Fibroblast of lung (primary cell): ENCODE measurements at regions not wholly inside any gene's neighbourhood (a gene's known extent, or its start where the extent isn't known, plus 50 kb on each side); places are given as distances from the start of the nearest gene placed in this dataset.

Experiments used
- DNase-seq, 2 donors: peaks; one replicate each; pipeline versions ENCODE4 v3.0.0 to v3.0.0-alpha.2; 2010; ENCODE audit warnings: low read depth in 2 of 2
- H2AFZ ChIP-seq: 2 replicates; pipeline ENCODE4 v1.5.1; 2012; ENCODE audit warnings: low read length, control low read depth, inconsistent platforms
- H3K27ac ChIP-seq: 2 replicates; pipeline ENCODE4 v1.5.1; 2011; ENCODE audit warnings: low read length, control low read depth; ENCODE audit not compliant: insufficient read depth
- H3K27me3 ChIP-seq: 2 replicates; pipeline ENCODE4 v1.5.1; 2011; ENCODE audit warnings: mild to moderate bottlenecking, low read length; ENCODE audit not compliant: control insufficient read depth, insufficient read depth
- H3K36me3 ChIP-seq: 2 replicates; pipeline ENCODE4 v1.5.1; 2011; ENCODE audit warnings: low read length; ENCODE audit not compliant: control insufficient read depth, insufficient read depth
- H3K4me1 ChIP-seq: 2 replicates; pipeline ENCODE4 v1.5.1; 2011; ENCODE audit warnings: low read length; ENCODE audit not compliant: control insufficient read depth, insufficient read depth; ENCODE audit errors: extremely low read depth
- H3K4me2 ChIP-seq: 2 replicates; pipeline ENCODE4 v1.5.1; 2011; ENCODE audit warnings: low read length, control low read depth; ENCODE audit not compliant: insufficient read depth; ENCODE audit errors: extremely low read depth
- H3K4me3 ChIP-seq, 4 experiments: fragments of 200-600 bp in 1 of 4; sonication (generic) in 1 of 4; replicated peaks in 1 of 4; 2 replicates each; pipeline ENCODE4 v1.5.1; 2011 to 2016; ENCODE audit warnings: low read length in 4 of 4, low read depth in 3 of 4, mild to moderate bottlenecking in 3 of 4, control low read depth in 2 of 4, inconsistent platforms in 1 of 4, mixed read lengths in 1 of 4; ENCODE audit not compliant: insufficient read depth in 1 of 4; ENCODE audit errors: control extremely low read depth in 1 of 4
- H3K79me2 ChIP-seq: 2 replicates; pipeline ENCODE4 v1.5.1; 2012; ENCODE audit warnings: mild to moderate bottlenecking, low read length, inconsistent platforms; ENCODE audit not compliant: control insufficient read depth, insufficient read depth
- H3K9ac ChIP-seq: 2 replicates; pipeline ENCODE4 v1.5.1; 2011; ENCODE audit warnings: mild to moderate bottlenecking, low read length, control low read depth; ENCODE audit not compliant: insufficient read depth
- H3K9me3 ChIP-seq: 2 replicates; pipeline ENCODE4 v1.5.1; 2012; ENCODE audit warnings: low read depth, low read length; ENCODE audit not compliant: control insufficient read depth, insufficient read depth
- H4K20me1 ChIP-seq: 2 replicates; pipeline ENCODE4 v1.5.1; 2011; ENCODE audit warnings: low read length; ENCODE audit not compliant: control insufficient read depth, insufficient read depth; ENCODE audit errors: extremely low read depth
- CTCF ChIP-seq, 2 donors: IDR thresholded peaks in 1 of 2; conservative IDR thresholded peaks in 1 of 2; 1 replicate in 1 of 2; 2 replicates in 1 of 2; pipeline ENCODE4 v1.5.1; 2011 to 2012; ENCODE audit warnings: low read length in 2 of 2, control low read depth in 1 of 2, inconsistent platforms in 1 of 2, low read depth in 1 of 2, mild to moderate bottlenecking in 1 of 2
- EZH2 ChIP-seq: IDR thresholded peaks from 2 replicates; pipeline ENCODE4 v1.5.1; 2012; ENCODE audit warnings: low read length, control low read depth, mild to moderate bottlenecking; ENCODE audit errors: missing control alignments

DNA sequence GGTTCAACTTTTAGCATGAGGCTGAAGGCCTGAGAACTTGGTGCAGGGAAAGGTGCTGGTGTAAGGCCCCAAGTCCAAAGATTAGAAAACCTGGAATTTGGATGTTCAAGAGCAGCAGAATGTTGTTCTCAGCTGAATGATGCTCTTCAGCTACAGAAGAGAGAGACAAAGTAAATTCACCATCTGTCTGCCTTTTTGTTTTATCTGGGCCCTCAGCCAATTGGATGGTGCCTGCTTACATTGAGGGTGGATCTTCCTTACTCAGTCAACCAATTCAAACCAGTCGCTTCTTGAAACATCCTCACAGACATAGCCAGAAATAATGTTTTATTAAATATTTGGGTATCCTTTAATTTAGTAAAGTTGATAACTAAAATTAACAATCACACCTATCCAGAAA is 748.2 kb upstream of the ADAMTS5 start:
- no peaks in the 10 kb centered on the region for H3K79me2 ChIP-seq
- H3K36me3 ChIP-seq = no peaks in the 10 kb centered on the region
- no peaks in the 10 kb centered on the region for H3K27me3 ChIP-seq
- TF ChIP-seq EZH2 (no peak), CTCF (conservative IDR thresholded peaks at IDR 0.05 in 1 of 2, IDR thresholded peaks at IDR 0.05 in 1 of 2; ENCODE audit: low read depth in 1 of 2, low read length in 2 of 2) (no peak)
- H2AFZ ChIP-seq = no peak overlapping the region
- no peaks in the 10 kb centered on the region for H3K4me1 ChIP-seq
- H3K9me3 ChIP-seq = no peaks in the 10 kb centered on the region
- H3K4me2 ChIP-seq = no peak overlapping the region
- H3K4me3 ChIP-seq = no peak overlapping the region
- no peak overlapping the region for H3K9ac ChIP-seq
- no peaks in the 10 kb centered on the region for H4K20me1 ChIP-seq
- H3K27ac ChIP-seq = no peak overlapping the region
- no peak for DNase-seq

- H3K9me3 ChIP-seq = no peaks in the 10 kb centered on the region
- H2AFZ ChIP-seq = no peak overlapping the region
- no peak for DNase-seq
- no peak overlapping the region for H3K9ac ChIP-seq
- no peaks in the 10 kb centered on the region for H4K20me1 ChIP-seq
- no peaks in the 10 kb centered on the region for H3K4me1 ChIP-seq
- no peak overlapping the region for H3K27ac ChIP-seq
- no peak overlapping the region for H3K4me2 ChIP-seq
- TF ChIP-seq CTCF (conservative IDR thresholded peaks at IDR 0.05 in 1 of 2, IDR thresholded peaks at IDR 0.05 in 1 of 2; ENCODE audit: low read depth in 1 of 2, low read length in 2 of 2) = no peak
- TF ChIP-seq EZH2 = no peak
- no peaks in the 10 kb centered on the region for H3K27me3 ChIP-seq
- H3K36me3 ChIP-seq = no peaks in the 10 kb centered on the region
- no peaks in the 10 kb centered on the region for H3K79me2 ChIP-seq
- H3K4me3 ChIP-seq = no peak overlapping the region
Measured at GRCh38 chr21:27713154-27714109, 746.5 kb upstream of the ADAMTS5 start.

DNA sequence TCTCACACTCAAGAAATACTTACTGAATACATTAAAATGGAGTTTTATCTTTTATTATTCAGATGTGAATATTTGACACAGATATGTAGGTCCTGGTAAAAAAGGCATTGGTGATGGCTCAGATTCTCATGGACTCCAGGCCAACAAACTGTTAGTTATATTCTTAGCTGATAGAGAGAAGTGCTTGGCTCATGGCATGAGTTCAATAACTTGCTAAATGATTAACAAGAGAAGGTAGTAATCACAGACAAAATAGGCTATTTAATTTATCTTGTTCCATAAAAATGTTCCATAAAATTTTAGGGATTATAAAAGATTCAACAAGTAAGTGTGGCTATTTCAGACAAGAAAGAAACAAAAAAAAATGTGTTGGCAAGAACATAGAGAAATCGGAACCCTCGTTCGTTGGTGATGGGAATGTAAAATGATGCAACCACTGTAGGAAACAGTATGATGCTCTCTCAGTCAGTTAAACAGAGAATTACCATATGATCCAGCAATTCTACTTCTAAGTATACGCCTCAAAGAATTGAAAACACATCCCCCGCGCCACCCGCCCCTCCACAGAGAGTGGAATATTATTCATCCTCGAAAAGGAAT is 737.8 kb upstream of the ADAMTS5 start:
- no peaks in the 10 kb centered on the region for H3K79me2 ChIP-seq
- no peak for DNase-seq
- H3K4me1 ChIP-seq = no peaks in the 10 kb centered on the region
- no peaks in the 10 kb centered on the region for H3K9me3 ChIP-seq
- no peak overlapping the region for H3K4me2 ChIP-seq
- H3K27ac ChIP-seq = no peak overlapping the region
- no peak overlapping the region for H2AFZ ChIP-seq
- no peaks in the 10 kb centered on the region for H3K36me3 ChIP-seq
- no peak for TF ChIP-seq EZH2
- TF ChIP-seq CTCF (conservative IDR thresholded peaks at IDR 0.05 in 1 of 2, IDR thresholded peaks at IDR 0.05 in 1 of 2; ENCODE audit: low read depth in 1 of 2, low read length in 2 of 2) = no peak
- H3K9ac ChIP-seq = no peak overlapping the region
- no peak overlapping the region for H3K4me3 ChIP-seq
- H4K20me1 ChIP-seq = no peaks in the 10 kb centered on the region
- H3K27me3 ChIP-seq = no peaks in the 10 kb centered on the region
